Lung (tissue), 11 donors: ENCODE measurements at regions not wholly inside any gene's neighbourhood (a gene's known extent, or its start where the extent isn't known, plus 50 kb on each side); places are given as distances from the start of the nearest gene placed in this dataset.
"Not testable (repeated sequence)": the region's sequence is repeated elsewhere in the genome, so short reads cannot be mapped to it uniquely, and the experiment has no call there.

ENCODE experiments used
- ATAC-seq: fragments of 200-7000 bp; cut with Tn5 transposase; one replicate; pipeline ENCODE4 v1.9.1; 2020; ENCODE audit warnings: moderate number of reproducible peaks; ENCODE audit not compliant: insufficient read depth, low FRiP score
- DNase-seq, 3 donors: peaks; one replicate each; pipeline ENCODE4 v3.0.0-alpha.2; 2013 to 2017
- H3K27ac ChIP-seq, 2 donors: one replicate each; pipeline ENCODE4 v1.5.1; 2013; ENCODE audit warnings: mild to moderate bottlenecking in 2 of 2, moderate library complexity in 2 of 2, control low read depth in 1 of 2, inconsistent platforms in 1 of 2, low read depth in 1 of 2, low read length in 1 of 2
- H3K27me3 ChIP-seq, 3 donors: one replicate each; pipeline ENCODE4 v1.5.1; 2013; ENCODE audit warnings: low read length in 2 of 3; ENCODE audit not compliant: control insufficient read depth in 3 of 3, insufficient read depth in 3 of 3
- H3K36me3 ChIP-seq, 4 donors: one replicate each; pipeline ENCODE4 v1.5.1; 2013; ENCODE audit warnings: low read length in 4 of 4, mild to moderate bottlenecking in 1 of 4, moderate library complexity in 1 of 4; ENCODE audit not compliant: control insufficient read depth in 4 of 4, insufficient read depth in 4 of 4
- H3K4me1 ChIP-seq, 5 donors: one replicate each; pipeline ENCODE4 v1.5.1; 2013; ENCODE audit warnings: low read length in 5 of 5, mild to moderate bottlenecking in 2 of 5, moderate library complexity in 1 of 5; ENCODE audit not compliant: control insufficient read depth in 5 of 5, insufficient read depth in 5 of 5
- H3K4me3 ChIP-seq: one replicate; pipeline ENCODE4 v1.5.1; 2013; ENCODE audit warnings: mild to moderate bottlenecking, control low read depth, moderate library complexity
- H3K9ac ChIP-seq, 2 donors: one replicate each; pipeline ENCODE4 v1.5.1; 2013; ENCODE audit warnings: low read length in 2 of 2, control low read depth in 1 of 2; ENCODE audit not compliant: insufficient read depth in 1 of 2
- H3K9me3 ChIP-seq, 4 donors: one replicate each; pipeline ENCODE4 v1.5.1; 2013; ENCODE audit warnings: low read length in 3 of 4, mild to moderate bottlenecking in 1 of 4, moderate library complexity in 1 of 4; ENCODE audit not compliant: control insufficient read depth in 4 of 4, insufficient read depth in 3 of 4
- WGBS, 2 donors: extraction: QIAGEN DNeasy Blood & Tissue Kit; methylation state at CpG; one replicate each; pipeline ENCODE4 v1.1.7; 2013; 5-methylcytosine and 5-hydroxymethylcytosine counted together
- TF ChIP-seq, protein P1 (sequence below): IDR thresholded peaks from 2 replicates; pipeline ENCODE4 v1.5.1; 2012; ENCODE audit warnings: mild to moderate bottlenecking; ENCODE audit errors: control extremely low read depth, extremely low read depth
- donor health status: control.
- donor health status: control.
- donor health status: Bipolar disorder and iron deficiency.
- donor health status: healthy.
- donor health status: DM: yes; HTN: yes; CAD: no.

DNA sequence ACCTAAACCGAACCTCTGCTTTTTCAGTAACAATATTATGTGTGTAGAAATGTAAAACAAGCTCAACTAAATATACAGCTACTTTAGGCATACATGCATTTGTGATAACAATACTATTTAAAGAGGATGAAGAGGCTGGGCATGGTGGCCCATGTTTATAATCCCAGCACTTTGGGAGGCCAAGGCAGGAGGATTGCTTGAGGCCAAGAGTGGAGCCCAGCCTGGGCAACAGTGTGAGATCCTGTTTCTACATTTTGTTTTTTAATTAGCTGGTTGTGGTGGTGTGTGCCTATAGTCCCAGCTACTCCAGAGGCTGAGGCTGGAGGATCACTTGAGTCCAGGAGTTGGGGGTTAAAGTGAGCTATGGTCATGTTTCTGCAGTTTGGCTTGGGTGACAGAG is 73.6 kb upstream of the LYPLAL1 start:
- TF ChIP-seq, protein P1, sequence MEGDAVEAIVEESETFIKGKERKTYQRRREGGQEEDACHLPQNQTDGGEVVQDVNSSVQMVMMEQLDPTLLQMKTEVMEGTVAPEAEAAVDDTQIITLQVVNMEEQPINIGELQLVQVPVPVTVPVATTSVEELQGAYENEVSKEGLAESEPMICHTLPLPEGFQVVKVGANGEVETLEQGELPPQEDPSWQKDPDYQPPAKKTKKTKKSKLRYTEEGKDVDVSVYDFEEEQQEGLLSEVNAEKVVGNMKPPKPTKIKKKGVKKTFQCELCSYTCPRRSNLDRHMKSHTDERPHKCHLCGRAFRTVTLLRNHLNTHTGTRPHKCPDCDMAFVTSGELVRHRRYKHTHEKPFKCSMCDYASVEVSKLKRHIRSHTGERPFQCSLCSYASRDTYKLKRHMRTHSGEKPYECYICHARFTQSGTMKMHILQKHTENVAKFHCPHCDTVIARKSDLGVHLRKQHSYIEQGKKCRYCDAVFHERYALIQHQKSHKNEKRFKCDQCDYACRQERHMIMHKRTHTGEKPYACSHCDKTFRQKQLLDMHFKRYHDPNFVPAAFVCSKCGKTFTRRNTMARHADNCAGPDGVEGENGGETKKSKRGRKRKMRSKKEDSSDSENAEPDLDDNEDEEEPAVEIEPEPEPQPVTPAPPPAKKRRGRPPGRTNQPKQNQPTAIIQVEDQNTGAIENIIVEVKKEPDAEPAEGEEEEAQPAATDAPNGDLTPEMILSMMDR, result no peak
- H3K27me3 ChIP-seq, result no peaks in the 10 kb centered on the region
- no peaks in the 10 kb centered on the region for H3K36me3 ChIP-seq
- 0 to 97% methylated on average over 1 of the region's 1 CpG for WGBS, 2 donors
- no peak overlapping the region for H3K4me3 ChIP-seq
- no peak for DNase-seq
- H3K4me1 ChIP-seq, result no peaks in the 10 kb centered on the region
- no peak overlapping the region for H3K27ac ChIP-seq
- no peak overlapping the region for H3K9ac ChIP-seq
- H3K9me3 ChIP-seq, result no peaks in the 10 kb centered on the region
- ATAC-seq, result no peak

DNA sequence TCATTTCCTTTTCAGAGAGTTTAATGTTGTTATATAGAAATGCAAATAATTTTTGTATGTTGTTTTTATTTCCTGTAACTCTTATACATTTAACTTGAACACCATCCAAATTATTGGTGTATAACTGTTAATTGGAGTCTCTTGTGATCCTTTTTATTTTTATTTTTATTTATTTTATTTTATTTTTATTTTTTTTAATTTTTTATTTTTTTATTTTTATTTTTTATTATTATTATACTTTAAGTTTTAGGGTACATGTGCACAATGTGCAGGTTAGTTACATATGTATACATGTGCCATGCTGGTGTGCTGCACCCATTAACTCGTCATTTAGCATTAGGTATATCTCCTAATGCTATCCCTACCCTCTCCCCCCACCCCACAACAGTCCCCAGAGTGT is 71.2 kb upstream of the LYPLAL1 start:
- not testable (repeated sequence) for H3K36me3 ChIP-seq, H3K4me1 ChIP-seq, H3K9ac ChIP-seq, DNase-seq, H3K9me3 ChIP-seq, H3K4me3 ChIP-seq, ATAC-seq, H3K27ac ChIP-seq, H3K27me3 ChIP-seq
- 83 to 85% methylated on average over 1 of the region's 1 CpG for WGBS, 2 donors

DNA sequence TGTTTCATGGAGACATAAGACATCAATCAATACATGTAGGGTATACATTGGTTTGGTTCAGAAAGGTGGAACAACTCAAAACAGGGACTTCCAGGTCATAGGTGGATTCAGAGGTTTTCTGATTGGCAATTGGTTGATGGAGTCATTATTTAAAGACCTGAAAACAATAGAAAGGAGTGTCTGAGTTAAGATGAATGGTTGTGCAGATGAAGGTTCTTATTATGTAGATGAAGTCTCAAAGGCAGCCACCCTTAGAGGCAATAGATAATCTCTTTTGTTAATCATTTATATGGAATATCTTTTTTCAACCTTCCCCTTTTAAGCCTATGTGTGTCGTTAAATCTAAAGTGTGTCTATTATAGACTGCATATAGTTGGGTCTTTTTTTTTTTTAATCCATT is 67.8 kb upstream of the LYPLAL1 start:
- H3K27me3 ChIP-seq, result no peaks in the 10 kb centered on the region
- H3K9ac ChIP-seq, result no peak overlapping the region
- TF ChIP-seq, protein P1, result no peak
- H3K9me3 ChIP-seq, result no peaks in the 10 kb centered on the region
- WGBS, 2 donors, result 90 to 98% methylated on average over 1 of the region's 1 CpG
- H3K4me3 ChIP-seq, result no peak overlapping the region
- H3K4me1 ChIP-seq, result no peaks in the 10 kb centered on the region
- H3K27ac ChIP-seq, result no peak overlapping the region
- no peak for DNase-seq
- ATAC-seq, result no peak
- H3K36me3 ChIP-seq, result no peaks in the 10 kb centered on the region

DNA sequence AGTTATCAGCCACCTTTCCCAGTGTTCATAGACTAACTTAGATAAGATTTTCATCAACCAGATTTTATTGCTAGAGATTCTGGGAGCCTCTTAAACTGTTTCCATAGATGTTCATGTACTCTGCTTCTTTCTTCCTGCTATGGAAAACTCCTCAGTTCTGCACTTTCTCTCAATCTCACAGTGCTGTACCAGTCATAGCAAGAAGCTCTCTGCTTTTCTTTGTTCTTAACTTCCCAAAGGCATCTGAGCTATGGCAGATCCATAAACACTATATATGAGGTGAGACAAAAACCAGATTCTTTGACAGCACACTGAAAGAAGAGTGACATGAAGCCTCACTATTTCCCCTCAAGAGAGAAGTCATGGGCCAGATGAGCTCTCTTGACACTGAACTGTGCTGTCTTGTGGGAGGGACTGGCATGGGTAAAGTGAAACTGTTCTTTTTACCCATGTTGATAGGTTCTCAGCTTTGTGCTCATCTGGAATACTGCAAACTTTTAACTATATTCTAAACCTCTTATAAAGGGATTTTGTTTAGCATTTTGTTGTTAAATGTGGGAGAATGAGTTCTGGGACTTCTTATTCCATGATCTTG is 64.2 kb upstream of the LYPLAL1 start:
- no peaks in the 10 kb centered on the region for H3K4me1 ChIP-seq
- DNase-seq (no peak), ATAC-seq (no peak)
- TF ChIP-seq, protein P1, result no peak
- no peak overlapping the region for H3K9ac ChIP-seq
- no peak overlapping the region for H3K4me3 ChIP-seq
- H3K9me3 ChIP-seq, result peaks cover 0 to 5% (median 0%) of the 10 kb centered on the region in 4 donors
- no peak overlapping the region for H3K27ac ChIP-seq
- no peaks in the 10 kb centered on the region for H3K27me3 ChIP-seq
- H3K36me3 ChIP-seq, result no peaks in the 10 kb centered on the region
